A673 (cell line): ENCODE measurements at regions not wholly inside any gene's neighbourhood (a gene's known extent, or its start where the extent isn't known, plus 50 kb on each side); places are given as distances from the start of the nearest gene placed in this dataset.

Experiments
- BruUV-seq: library from RNA; stranded (reverse); fragments of 400-500 nt; replicated peaks from 2 replicates; lab custom pipeline; 2021; lab: Mats Ljungman, UMichigan
- CTCF ChIA-PET: fragments of 300-600 bp; sonication (Branson Sonifier 250); formaldehyde crosslinking; loops from one replicate; lab custom pipeline; 2022; ENCODE audit warnings: antibody characterized with exemption; lab: Charles Lee
- POLR2A ChIA-PET: fragments of 300-600 bp; sonication (Branson Sonifier 250); formaldehyde crosslinking; loops from one replicate; lab custom pipeline; 2022; ENCODE audit warnings: antibody characterized with exemption; ENCODE audit not compliant: low non-redundant PET; lab: Charles Lee
- DNase-seq: peaks from one replicate; pipeline ENCODE4 v3.0.0-alpha.2; 2015; ENCODE audit warnings: low spot score
- H3K27ac ChIP-seq: fragments of 200-600 bp; sonication (generic); 2 replicates; pipeline ENCODE4 v1.5.1; 2016; ENCODE audit warnings: mixed run types, low read depth, mild to moderate bottlenecking, mixed read lengths, antibody characterized with exemption, low read length; ENCODE audit not compliant: poor library complexity, severe bottlenecking
- H3K27me3 ChIP-seq: fragments of 200-600 bp; sonication (generic); replicated peaks from 2 replicates; pipeline ENCODE4 v1.6.1; 2017; ENCODE audit warnings: mixed run types, low read depth, mild to moderate bottlenecking, mixed read lengths, antibody characterized with exemption, low read length; ENCODE audit not compliant: insufficient read depth, poor library complexity
- H3K36me3 ChIP-seq: fragments of 200-600 bp; sonication (generic); 2 replicates; pipeline ENCODE4 v1.6.1; 2016; ENCODE audit warnings: mixed run types, mild to moderate bottlenecking, mixed read lengths, antibody characterized with exemption, low read length; ENCODE audit not compliant: insufficient read depth, poor library complexity, severe bottlenecking
- H3K4me1 ChIP-seq: fragments of 200-600 bp; sonication (generic); 2 replicates; pipeline ENCODE4 v1.6.1; 2017; ENCODE audit warnings: mixed run types, mild to moderate bottlenecking, mixed read lengths, antibody characterized with exemption, low read length; ENCODE audit not compliant: insufficient read depth, poor library complexity, severe bottlenecking
- H3K4me3 ChIP-seq: fragments of 200-600 bp; sonication (generic); 2 replicates; pipeline ENCODE4 v1.5.1; 2016; ENCODE audit warnings: low read depth, mixed run types, mild to moderate bottlenecking, mixed read lengths, low read length; ENCODE audit not compliant: poor library complexity, severe bottlenecking
- H3K9me3 ChIP-seq: fragments of 200-600 bp; sonication (generic); 2 replicates; pipeline ENCODE4 v1.6.1; 2016; ENCODE audit warnings: mixed run types, low read depth, mild to moderate bottlenecking, mixed read lengths, antibody characterized with exemption, low read length; ENCODE audit not compliant: poor library complexity, severe bottlenecking
- CTCF ChIP-seq: fragments of 300-800, 200-600 bp; sonication (generic); conservative IDR thresholded peaks from 2 replicates; pipeline ENCODE4 v1.5.1; 2017; ENCODE audit warnings: low read depth, mild to moderate bottlenecking, antibody characterized with exemption, low read length, moderate library complexity, mixed read lengths
- EZH2 ChIP-seq: fragments of 200-600 bp; sonication (generic); IDR thresholded peaks from 2 replicates; pipeline ENCODE4 v1.6.1; 2017; ENCODE audit warnings: borderline replicate concordance, low read depth, mild to moderate bottlenecking, mixed read lengths, antibody characterized with exemption, low read length; ENCODE audit not compliant: poor library complexity, severe bottlenecking
- intact Hi-C: fragments of 100-400 bp; cut with micrococcal nuclease; formaldehyde crosslinking; loops from one replicate; pipeline ENCODE4 v1.10.0; 2022; ENCODE audit not compliant: unreplicated experiment

- H3K27me3 ChIP-seq, result no peaks in the 10 kb centered on the region
- intact Hi-C loops, result no loop called here
- H3K27ac ChIP-seq, result no peak overlapping the region
- ChIA-PET POLR2A (no interaction called here), CTCF (no interaction called here)
- BruUV-seq, result no TSS peak
- no peaks in the 10 kb centered on the region for H3K9me3 ChIP-seq
- H3K36me3 ChIP-seq, result no peaks in the 10 kb centered on the region
- no peaks in the 10 kb centered on the region for H3K4me1 ChIP-seq
- H3K4me3 ChIP-seq, result no peak overlapping the region
- peak; percentile 1 for DNase-seq
- TF ChIP-seq CTCF (no peak), EZH2 (no peak)
Observed at GRCh38 chr17:15091825-15092224, 173.3 kb downstream of the PMP22 start.

GRCh38 chr17:15090533-15090932 is 174.6 kb downstream of the PMP22 start:
- no peaks in the 10 kb centered on the region for H3K36me3 ChIP-seq
- DNase-seq, result no peak
- H3K27me3 ChIP-seq, result no peaks in the 10 kb centered on the region
- POLR2A ChIA-PET, result no interaction called here
- no peak overlapping the region for H3K4me3 ChIP-seq
- intact Hi-C loops, result no loop called here
- H3K27ac ChIP-seq, result no peak overlapping the region
- no peaks in the 10 kb centered on the region for H3K4me1 ChIP-seq
- H3K9me3 ChIP-seq, result no peaks in the 10 kb centered on the region
- CTCF ChIA-PET, result no interaction called here
- no TSS peak for BruUV-seq
- TF ChIP-seq CTCF, result no peak

GRCh38 chr17:15087946-15088345 is 177.2 kb downstream of the PMP22 start:
- CTCF ChIA-PET, result no interaction called here
- intact Hi-C loops, result no loop called here
- DNase-seq, result no peak
- no peak overlapping the region for H3K27ac ChIP-seq
- no TSS peak for BruUV-seq
- no peaks in the 10 kb centered on the region for H3K27me3 ChIP-seq
- POLR2A ChIA-PET, result interaction anchor here (0.6 kb wide), 1 partner anchor 20 kb away, joined by 3 read pairs; no protein-coding TSS in a partner anchor
- no peaks in the 10 kb centered on the region for H3K9me3 ChIP-seq
- H3K4me3 ChIP-seq, result no peak overlapping the region
- H3K4me1 ChIP-seq, result no peaks in the 10 kb centered on the region
- no peaks in the 10 kb centered on the region for H3K36me3 ChIP-seq
- TF ChIP-seq CTCF, result no peak
- no peak for TF ChIP-seq EZH2
